ENCODE measurements at regions not wholly inside any gene's neighbourhood (a gene's known extent, or its start where the extent isn't known, plus 50 kb on each side); places are given as distances from the start of the nearest gene placed in this dataset.

DNA sequence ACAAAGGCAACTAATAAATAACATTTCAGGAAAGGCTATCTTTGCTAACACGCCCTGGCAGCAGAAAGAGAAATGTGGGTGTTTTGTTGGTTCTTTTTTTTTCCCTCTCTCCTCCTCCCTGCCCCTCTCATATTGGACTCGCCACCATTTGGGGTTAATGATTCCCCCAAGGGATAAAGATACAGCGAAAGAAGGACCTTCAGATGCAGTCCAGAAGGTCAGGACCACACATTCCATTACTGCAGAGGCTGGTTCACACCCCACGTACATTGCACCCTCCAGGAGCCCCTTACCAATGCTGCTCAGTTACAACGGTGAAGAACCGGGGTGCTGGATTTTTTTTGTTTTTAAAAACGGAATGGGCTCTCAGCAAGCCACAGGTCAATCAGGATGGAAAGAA lies 156.9 kb upstream of the TIAM1 start:
- no peak for DNase-seq (ENCODE audit: low read depth)

DNA sequence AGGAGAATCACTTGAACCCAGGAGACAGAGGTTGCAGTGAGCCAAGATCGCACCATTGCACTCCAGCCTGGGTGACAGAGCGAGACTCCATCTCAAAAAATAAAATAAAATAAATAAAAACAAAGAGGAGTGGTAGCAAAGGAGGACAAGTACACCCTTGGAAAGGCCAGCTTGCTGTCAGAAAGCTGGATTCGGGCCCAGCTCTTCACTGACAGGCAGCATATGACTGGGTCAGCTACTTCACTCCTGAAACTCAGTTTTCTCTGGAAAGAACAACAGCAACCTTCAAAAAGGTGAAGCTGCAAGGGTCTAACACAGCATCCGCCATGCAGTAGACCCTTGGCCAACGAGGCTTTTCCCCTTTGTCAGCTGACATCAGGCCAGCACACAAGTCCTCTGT lies 156.0 kb upstream of the TIAM1 start:
- no peak for DNase-seq (ENCODE audit: low read depth)

DNA sequence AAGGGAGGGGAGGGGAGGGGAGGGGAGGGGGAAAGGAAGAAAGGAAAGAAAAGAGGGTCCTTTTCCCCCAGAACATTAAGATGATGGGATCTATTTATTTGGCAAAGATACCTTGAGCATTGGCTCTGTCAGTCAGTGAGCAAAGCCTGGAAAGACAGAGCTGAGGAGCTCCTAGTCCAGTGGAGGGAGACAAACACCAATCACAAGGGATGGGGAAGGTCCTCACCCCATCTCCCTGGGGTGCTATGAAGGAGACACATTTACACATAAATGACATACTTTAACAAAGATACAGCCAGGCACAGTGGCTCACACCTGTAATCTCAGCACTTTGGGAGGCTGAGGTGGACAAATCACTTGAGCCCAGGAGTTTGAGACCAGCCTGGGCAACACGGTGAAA lies 154.9 kb upstream of the TIAM1 start:
- DNase-seq (ENCODE audit: low read depth), result no peak

DNA sequence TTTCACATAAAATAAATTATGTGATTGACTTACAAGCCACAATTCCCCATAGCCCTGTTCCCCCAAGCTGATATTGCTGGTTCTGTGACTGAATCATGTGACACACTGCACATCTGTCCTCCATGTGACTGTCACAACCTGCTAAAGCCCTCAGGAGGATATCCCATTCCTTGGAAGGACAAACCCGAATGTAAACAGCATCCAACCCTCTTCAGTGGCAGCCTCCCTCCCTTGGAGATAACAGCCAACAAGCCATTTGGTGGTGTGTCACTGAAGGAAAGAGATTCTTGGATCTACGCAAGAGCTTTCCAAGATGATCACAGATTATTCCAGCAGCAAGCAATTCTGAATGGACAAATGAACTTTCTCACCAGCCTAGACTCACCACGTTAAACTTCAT lies 153.9 kb upstream of the TIAM1 start:
- DNase-seq (ENCODE audit: low read depth), result no peak

DNA sequence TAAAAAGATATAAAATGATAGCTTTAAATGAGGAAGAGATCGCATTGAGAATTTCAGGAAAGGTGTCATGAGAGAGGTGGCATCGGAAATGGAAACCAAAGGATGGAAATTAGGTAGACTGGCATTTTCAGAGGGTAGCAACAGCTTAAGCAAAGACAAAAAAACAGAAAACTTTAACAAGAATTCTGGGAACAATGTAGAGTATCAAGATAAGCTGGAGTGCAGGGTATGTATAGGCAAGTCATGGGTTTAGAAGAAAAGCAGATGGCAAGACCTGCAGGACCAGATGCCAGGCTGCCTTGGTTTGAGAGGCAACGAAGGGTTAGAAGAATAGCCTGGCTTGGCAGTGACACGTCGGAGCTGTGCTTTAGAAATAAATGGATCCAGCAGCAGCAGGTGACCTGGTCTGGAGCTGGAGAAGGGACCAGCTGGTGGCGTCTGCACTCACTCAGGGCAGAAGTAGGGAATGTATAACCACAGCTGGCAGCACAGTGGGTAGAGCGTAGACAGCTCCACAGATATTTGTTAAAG lies 149.4 kb upstream of the TIAM1 start:
- DNase-seq (ENCODE audit: low read depth), result no peak

DNA sequence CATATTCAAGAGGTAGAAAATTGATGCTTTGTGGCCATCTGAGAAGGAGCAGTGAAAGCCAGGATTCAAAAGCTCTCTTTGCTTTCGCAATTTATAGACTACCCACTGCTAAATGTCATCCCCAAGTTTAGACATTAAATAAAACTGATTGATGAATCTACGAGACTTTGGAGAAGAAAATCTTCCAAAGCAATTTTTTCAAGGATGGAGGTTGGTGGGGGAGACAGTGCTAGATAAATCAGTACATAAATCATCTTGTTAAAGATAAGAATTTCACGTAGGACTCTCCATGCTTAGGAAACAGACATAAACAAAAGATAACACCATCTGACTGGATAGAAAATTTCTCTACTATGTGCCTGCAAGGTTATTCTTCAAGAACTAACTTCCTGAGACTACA lies 147.6 kb upstream of the TIAM1 start:
- no peak for DNase-seq (ENCODE audit: low read depth)

DNA sequence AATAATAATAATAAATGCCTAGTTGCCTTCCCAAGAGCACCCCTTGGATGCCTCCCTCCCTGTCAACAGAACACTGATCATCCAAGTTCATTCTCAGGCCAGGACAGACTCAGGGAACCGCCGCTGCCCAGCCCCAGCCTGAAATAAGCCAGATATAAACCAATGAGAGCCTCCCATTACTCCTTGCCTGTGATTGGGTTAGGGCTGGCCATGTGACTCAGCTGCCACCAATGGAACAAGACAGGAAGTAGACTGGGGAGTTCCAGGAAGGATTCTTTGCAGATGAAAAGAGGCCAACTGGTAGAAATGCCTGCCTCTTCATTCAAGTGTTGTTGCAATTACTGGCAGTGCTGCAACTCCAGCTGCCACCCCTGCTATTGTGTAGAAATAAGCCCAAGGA lies 146.4 kb upstream of the TIAM1 start:
- peak; percentile 3 for DNase-seq (ENCODE audit: low read depth)

DNA sequence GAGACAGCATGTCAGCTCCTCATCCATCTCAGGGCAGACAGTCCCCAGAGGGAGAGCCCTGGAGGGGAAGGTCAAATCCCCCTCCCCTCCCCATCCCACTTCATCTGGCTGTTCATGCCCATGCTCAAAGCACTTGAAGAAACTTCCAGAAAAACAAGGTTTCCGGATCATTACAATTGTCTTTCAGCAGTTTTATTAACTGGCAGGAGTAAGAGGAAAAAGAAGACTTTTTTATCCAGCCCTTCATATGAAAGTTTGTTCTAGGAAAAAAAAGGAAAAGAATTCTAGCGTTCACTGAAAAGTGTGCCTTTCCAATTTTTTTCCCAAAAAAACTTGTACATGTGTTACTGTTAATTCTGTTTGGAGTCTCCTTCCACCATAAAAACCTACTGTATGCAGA lies 145.7 kb upstream of the TIAM1 start:
- no peak for DNase-seq (ENCODE audit: low read depth)

DNA sequence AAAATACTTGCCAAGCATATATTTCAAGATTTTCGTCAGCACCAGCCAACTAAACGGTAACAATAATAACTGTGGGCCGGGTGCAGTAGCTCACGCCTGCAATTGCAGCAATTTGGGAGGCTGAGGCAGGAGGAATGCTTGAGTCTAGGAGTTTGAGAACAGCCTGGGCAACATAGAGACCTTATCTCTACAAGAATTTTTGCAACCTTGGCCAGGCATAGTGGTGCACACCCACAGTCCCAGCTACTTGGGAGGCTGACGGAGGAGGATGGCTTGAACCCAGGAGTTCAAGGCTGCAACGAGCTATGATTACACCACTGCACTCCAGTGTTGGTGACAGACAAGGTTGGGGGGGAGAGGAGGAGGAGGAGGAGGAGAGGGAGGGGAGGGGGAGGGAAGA lies 145.0 kb upstream of the TIAM1 start:
- DNase-seq (ENCODE audit: low read depth), result no peak

DNA sequence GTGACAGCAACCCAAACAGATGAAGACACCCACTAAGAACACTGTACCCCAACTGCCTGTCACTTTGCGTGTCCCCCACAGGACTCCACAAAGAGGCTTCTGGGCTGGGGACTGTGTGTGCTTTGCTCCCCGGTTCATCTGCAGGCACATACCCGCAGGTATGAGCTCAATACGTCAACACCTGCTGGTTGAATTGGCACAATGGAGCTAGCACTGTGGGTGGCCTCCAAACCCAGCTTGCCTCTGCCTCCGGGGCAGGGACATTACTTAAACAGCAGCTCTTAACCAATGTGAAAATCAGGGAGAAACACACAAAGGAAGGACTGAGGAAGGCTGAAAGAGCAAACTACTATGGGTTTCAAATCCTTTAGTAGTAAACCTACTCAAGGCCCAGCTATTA lies 140.2 kb upstream of the TIAM1 start:
- DNase-seq (ENCODE audit: low read depth), result no peak

DNA sequence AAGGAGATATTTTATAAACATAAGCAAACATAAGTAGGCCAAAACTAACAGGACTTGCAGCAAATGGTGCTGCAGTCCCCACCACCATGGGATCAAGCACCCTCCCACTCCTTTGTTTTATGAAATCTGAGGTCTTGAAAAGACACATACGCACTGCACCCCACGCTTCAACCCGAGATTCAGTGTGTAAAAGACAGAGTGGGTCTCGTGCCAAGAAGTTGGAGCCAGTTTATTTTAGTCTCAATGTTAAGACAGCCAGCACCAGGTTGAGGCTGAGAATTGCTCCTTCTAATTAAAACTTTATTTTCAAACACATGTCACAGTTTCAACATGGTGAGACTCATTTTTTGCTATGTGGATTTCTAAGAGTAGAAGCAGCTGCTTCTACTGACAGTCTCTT lies 139.1 kb upstream of the TIAM1 start:
- no peak for DNase-seq (ENCODE audit: low read depth)

DNA sequence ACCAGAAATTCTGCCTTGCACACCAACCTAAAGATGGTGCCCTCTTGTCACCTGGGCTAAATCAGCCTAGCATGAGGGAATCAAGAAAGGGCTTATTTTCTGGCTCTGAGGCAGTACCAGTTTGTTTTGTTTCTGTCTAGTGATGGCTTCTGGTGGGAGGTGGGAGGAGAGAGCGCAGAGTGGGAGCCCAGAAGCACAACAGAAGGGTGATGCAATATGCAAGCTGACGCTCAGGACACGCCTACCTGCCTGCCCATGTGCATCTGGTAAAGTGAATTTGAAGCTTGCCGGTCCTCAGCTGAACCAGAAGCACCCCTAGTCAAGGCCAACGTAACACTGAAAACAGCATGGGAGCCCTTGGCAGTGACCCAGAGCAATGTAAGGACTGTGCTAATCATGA lies 138.4 kb upstream of the TIAM1 start:
- no peak for DNase-seq (ENCODE audit: low read depth)

DNA sequence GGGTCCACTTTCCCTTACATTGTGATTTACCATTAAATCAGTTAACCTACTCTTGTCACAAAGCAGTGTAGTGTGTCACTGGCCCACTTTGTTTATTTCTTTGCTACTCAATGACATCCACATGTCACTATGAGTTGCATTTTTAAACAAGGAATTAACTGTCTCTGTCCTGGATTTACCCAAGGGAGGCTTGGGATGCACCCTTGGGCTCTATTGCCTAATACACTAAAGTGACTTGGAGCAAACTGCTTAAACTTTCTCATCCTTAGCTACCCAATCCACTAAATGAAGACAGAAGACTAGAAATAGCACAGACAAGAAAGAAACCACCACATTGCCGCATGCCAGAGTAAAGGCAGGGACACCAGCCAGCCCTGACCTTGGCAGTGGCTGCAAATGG lies 136.2 kb upstream of the TIAM1 start:
- no peak for DNase-seq (ENCODE audit: low read depth)

DNA sequence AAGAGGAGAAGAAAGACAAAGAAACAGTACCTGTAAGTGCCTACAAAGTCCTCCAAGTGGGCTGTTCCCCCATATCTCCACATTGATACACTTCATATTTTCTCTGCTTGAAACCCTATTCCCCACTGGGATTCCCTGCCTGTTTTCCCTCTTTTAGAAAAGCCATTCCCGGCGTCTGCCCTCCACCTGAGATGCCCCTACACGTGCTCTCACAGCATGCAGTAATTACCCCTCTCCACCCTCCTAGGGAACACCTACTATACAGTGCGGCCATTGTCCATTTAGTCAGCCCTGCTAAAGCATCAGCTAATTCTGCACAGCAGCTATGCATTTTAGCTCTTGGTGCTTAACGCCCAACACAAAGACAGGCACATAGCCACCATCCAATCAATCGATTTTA lies 135.7 kb upstream of the TIAM1 start:
- DNase-seq (ENCODE audit: low read depth), result no peak

DNA sequence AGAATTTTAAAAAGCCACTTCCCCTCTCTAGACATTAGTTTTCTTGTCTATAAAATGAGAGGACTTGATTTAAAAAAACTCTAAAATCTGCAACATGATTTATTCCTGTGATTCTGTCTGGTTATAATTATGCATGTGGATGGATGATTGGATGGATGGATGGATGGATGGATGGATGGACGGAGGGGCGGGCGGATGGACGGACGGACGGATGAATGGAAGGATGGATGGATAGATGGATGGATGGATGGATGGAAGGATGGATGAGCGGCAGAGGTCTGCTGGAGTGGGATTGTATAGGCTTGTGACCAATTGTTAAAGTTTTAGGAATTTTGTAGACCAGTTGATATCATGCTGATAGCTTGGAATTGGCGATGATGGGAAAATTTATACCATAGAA lies 135.2 kb upstream of the TIAM1 start:
- DNase-seq (ENCODE audit: low read depth), result no peak

DNA sequence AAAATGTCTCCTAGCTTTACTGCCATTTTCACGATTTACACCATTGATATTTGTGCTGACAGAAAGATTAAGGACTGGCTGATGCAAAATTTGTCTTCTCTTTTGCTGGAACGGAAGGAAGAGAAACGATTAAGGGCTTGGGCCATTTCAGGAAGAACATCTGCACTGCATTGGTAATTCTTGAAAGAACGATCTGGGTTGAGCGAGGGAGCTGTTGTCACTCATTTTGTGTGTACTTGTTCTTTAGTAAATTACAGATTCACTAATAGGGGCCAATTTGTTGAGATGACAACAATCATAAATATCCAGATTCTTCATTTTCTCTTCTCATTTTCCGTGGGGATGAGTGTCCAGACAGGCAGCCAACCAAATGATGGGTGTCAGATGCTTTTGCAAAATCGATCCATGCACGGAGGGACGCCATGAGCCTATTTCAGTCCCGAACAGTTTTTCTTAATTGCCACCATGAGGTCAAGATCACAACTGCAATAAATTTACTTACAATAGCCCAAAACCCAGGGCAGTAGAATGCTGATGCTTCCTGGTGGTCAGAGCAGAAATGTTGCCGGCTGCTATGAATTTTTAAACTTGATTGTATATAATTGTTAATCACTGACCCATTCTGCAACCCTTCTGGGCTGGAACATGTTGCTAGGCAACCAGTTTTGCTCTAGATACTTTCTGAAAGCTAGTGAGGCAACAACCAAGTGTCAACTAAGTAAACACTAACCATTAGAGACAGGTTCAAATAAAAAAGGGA lies 132.4 kb upstream of the TIAM1 start:
- no peak for DNase-seq (ENCODE audit: low read depth)

DNA sequence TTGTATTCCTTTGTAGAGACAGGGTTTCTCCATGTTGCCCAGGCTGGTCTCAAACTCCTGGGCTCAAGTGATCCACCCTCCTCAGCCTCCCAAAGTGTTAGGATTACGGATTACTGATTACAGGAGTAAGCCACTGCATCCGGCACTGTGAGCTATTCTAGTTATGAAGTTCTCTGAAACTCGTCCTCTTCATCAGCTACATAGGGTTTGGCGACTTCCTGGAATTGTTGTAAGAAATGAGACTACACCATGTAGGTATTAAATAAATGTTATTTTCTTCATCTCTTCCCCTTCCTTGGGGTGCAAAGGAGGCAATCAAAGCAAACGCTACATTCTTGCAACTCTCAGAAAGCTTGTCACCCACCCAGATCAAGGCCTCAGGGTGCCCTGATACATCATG lies 131.2 kb upstream of the TIAM1 start:
- DNase-seq (ENCODE audit: low read depth), result no peak

DNA sequence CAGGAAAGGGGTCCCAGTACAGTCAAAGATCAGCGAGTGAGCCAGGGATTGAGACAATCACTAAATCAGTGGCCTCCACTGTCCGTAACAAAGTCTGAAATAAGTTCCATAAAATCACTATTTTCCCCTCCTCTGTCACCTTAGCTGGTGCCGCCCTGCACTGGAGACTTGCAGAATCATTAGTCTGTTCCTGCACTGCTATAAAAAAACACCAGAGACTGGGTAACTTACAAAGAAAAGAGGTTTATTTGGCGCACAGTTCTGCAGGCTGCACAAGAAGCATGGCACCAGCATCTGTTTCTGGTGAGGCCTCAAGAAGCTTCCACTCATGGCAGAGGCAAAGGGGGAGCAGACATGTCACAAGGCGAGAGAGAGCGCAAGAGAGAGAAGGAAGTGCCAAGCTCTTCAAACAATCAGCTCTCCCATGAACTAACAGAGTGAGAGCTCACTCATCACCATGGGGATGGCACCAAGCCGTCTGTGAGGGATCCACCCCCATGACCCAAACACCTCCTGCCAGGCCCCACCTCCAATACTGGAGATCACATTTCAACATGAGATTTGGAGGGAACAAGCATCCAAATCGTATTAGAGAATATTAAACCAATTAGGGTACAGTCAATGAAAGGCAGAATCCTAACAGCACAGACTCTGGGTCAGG lies 129.8 kb upstream of the TIAM1 start:
- DNase-seq (ENCODE audit: low read depth), result no peak

DNA sequence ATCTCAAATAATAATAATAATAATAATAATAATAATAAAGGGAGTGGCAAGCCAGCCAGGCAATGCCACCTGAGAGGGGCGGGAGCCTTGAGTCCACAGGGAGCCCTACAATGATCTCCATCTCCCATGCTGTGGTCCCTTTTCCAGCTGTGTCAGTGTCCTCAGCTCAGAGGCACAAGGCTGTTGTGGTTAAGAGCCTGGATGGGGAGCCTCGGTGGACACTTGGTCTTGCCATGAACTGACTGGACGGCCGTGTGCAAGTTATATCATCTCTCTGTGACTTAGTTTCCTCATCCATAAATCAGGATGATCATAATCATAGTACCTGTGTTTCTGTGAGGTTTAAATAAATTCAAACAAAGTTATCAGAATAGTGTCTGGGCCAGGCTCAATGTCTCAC lies 127.8 kb upstream of the TIAM1 start:
- DNase-seq (ENCODE audit: low read depth), result no peak

DNA sequence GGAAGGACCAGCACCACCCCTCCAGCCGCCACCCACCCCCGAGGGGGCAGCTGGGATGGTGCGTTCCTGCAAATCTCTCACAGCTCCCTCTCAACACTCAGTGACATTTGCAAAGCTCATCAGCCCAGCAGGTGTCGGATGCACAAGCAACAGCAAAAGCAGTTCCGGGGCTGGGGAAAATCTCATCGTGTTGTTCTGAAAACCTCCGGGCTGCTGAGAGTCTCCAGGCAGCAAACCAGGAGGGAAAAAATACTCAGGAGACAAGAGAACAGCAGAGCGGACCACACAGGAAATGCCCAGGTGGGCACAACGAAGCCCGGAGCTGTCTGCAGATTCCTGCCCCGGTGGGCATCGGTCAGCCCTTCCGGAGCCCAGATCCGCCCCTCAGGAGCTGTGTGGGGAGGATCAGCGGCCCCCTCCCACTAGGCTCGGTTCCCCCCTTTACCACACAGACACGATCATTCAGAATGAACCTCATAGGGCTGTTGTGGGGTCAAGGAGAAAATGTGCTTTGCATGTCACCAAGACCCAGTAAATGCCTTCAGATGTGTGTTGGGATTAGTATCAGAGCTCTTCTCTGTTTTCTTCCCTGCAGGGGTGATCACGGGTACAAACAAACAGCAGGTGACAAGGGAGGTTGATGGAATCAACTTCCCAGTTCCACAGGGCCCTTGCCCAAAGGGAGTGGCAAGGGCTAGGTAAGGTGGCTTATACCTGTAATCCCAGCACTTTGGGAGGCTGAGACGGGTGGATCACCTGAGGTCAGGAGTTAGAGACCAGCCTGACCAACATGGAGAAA lies 127.0 kb upstream of the TIAM1 start:
- DNase-seq (ENCODE audit: low read depth), result no peak

DNA sequence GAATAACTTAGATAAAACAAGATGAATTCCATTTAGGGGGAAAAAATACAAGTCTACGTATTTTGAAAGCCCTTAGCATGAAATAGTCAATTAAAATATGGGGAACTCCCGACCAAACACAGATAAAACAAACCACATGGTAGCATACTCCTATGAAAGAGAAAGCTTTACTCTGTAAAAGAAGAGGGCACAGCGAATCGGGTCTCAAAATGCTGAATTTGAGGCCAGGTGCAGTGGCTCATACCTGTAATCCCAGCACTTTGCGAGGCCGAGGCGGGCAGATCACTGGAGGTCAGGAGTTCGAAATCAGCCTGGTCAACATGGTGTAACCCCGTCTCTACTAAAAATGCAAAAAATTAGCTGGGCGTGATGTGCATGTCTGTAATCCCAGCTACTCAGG lies 116.9 kb upstream of the TIAM1 start:
- no peak for DNase-seq (ENCODE audit: low read depth)

DNA sequence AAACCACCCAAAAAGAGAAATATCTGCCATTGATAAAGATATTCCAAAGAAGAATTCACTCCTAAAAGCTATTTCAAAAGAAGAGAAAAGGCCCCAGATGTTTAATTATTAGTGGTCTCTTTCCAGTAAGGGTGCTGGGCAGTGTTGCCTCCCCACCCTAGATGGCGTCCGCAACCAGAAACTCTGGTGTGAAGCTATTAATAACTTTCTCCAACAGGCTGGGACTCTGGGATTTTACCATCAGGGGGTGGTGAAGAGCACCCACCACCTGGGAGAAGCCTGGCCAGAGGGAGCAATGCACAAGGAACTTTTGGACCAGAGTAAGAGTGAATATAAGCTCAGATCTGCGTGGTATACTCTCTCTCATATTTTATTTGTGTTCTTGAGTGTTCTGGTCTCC lies 115.4 kb upstream of the TIAM1 start:
- no peak for DNase-seq (ENCODE audit: low read depth)

DNA sequence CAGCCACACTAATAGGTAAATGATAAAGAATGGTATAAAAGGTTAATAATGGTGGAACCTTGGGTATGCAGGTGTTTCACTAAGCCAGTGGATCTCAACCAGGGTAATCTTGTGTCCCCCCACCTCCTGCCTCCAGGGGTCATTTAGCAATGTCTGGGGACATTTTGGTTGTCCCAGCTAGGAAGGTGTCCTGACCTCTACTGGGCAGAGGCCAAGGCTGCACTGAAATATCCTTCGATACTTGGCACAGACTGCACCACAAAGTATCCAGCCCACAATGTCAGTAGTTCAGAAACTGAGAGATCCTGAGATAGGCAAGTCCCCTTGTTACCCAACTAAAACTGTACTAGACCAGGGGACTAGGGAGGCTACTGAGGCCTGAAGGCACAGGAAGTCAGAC lies 113.6 kb upstream of the TIAM1 start:
- no peak for DNase-seq (ENCODE audit: low read depth)

Data from M059J (cell line).